Endothelial cell (in vitro differentiated cells): ENCODE measurements at regions not wholly inside any gene's neighbourhood (a gene's known extent, or its start where the extent isn't known, plus 50 kb on each side); places are given as distances from the start of the nearest gene placed in this dataset.

ENCODE experiments used
- DNase-seq: peaks from one replicate; pipeline ENCODE4 v3.0.0; 2021; ENCODE audit warnings: low spot score
- H3K27ac Mint-ChIP-seq: one replicate; pipeline ENCODE4 v1.8.0; 2021; ENCODE audit warnings: mixed read lengths, inconsistent platforms; ENCODE audit not compliant: unreplicated experiment
- H3K27me3 Mint-ChIP-seq: one replicate; pipeline ENCODE4 v1.8.0; 2021; ENCODE audit warnings: mild to moderate bottlenecking, moderate library complexity, mixed read lengths, inconsistent platforms; ENCODE audit not compliant: unreplicated experiment
- H3K36me3 Mint-ChIP-seq: one replicate; pipeline ENCODE4 v1.8.0; 2021; ENCODE audit warnings: mild to moderate bottlenecking, low read depth, mixed read lengths, inconsistent platforms; ENCODE audit not compliant: unreplicated experiment
- H3K4me1 Mint-ChIP-seq: one replicate; pipeline ENCODE4 v1.8.0; 2021; ENCODE audit warnings: mild to moderate bottlenecking, mixed read lengths, inconsistent platforms; ENCODE audit not compliant: unreplicated experiment
- H3K4me3 Mint-ChIP-seq: one replicate; pipeline ENCODE4 v1.8.0; 2021; ENCODE audit warnings: mild to moderate bottlenecking, mixed read lengths, inconsistent platforms; ENCODE audit not compliant: unreplicated experiment
- H3K9me3 Mint-ChIP-seq: one replicate; pipeline ENCODE4 v1.8.0; 2021; ENCODE audit warnings: mixed read lengths, inconsistent platforms; ENCODE audit not compliant: unreplicated experiment
- TF ChIP-seq, protein P1 (sequence below): fragments of 200-600 bp; sonication (generic); IDR thresholded peaks from one replicate; pipeline ENCODE4 v1.5.0; 2021; ENCODE audit warnings: antibody characterized with exemption; ENCODE audit not compliant: unreplicated experiment

GRCh38 chr11:62067741-62068140 is 56.1 kb upstream of the INCENP start:
- Mint-ChIP-seq H3K27me3 (peaks cover 4% of the 10 kb centered on the region), H3K36me3 (no peaks in the 10 kb centered on the region), H3K27ac (no peak overlapping the region)

GRCh38 chr11:62064221-62064620 is 59.6 kb upstream of the INCENP start:
- Mint-ChIP-seq H3K27ac (no peak overlapping the region), H3K4me1 (peaks cover under 1% of the 10 kb centered on the region), H3K27me3 (peaks cover 4% of the 10 kb centered on the region), H3K36me3 (no peaks in the 10 kb centered on the region), H3K9me3 (no peaks in the 10 kb centered on the region), H3K4me3 (no peak overlapping the region)
- TF ChIP-seq, protein P1, sequence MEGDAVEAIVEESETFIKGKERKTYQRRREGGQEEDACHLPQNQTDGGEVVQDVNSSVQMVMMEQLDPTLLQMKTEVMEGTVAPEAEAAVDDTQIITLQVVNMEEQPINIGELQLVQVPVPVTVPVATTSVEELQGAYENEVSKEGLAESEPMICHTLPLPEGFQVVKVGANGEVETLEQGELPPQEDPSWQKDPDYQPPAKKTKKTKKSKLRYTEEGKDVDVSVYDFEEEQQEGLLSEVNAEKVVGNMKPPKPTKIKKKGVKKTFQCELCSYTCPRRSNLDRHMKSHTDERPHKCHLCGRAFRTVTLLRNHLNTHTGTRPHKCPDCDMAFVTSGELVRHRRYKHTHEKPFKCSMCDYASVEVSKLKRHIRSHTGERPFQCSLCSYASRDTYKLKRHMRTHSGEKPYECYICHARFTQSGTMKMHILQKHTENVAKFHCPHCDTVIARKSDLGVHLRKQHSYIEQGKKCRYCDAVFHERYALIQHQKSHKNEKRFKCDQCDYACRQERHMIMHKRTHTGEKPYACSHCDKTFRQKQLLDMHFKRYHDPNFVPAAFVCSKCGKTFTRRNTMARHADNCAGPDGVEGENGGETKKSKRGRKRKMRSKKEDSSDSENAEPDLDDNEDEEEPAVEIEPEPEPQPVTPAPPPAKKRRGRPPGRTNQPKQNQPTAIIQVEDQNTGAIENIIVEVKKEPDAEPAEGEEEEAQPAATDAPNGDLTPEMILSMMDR, result no peak
- no peak for DNase-seq

More at GRCh38 chr11:62067741-62068140, 56.1 kb upstream of the INCENP start:
- Mint-ChIP-seq H3K4me1 (peaks cover 10% of the 10 kb centered on the region), H3K4me3 (no peak overlapping the region), H3K9me3 (no peaks in the 10 kb centered on the region)
- TF ChIP-seq, protein P1, result no peak
- no peak for DNase-seq

- Mint-ChIP-seq H3K9me3 (no peaks in the 10 kb centered on the region), H3K36me3 (no peaks in the 10 kb centered on the region), H3K27me3 (peaks cover 5% of the 10 kb centered on the region), H3K4me1 (no peaks in the 10 kb centered on the region), H3K4me3 (no peak overlapping the region), H3K27ac (no peak overlapping the region)
- DNase-seq, result no peak
- TF ChIP-seq, protein P1, result no peak
Measured at GRCh38 chr11:62062223-62062861, 61.5 kb upstream of the INCENP start.

DNA sequence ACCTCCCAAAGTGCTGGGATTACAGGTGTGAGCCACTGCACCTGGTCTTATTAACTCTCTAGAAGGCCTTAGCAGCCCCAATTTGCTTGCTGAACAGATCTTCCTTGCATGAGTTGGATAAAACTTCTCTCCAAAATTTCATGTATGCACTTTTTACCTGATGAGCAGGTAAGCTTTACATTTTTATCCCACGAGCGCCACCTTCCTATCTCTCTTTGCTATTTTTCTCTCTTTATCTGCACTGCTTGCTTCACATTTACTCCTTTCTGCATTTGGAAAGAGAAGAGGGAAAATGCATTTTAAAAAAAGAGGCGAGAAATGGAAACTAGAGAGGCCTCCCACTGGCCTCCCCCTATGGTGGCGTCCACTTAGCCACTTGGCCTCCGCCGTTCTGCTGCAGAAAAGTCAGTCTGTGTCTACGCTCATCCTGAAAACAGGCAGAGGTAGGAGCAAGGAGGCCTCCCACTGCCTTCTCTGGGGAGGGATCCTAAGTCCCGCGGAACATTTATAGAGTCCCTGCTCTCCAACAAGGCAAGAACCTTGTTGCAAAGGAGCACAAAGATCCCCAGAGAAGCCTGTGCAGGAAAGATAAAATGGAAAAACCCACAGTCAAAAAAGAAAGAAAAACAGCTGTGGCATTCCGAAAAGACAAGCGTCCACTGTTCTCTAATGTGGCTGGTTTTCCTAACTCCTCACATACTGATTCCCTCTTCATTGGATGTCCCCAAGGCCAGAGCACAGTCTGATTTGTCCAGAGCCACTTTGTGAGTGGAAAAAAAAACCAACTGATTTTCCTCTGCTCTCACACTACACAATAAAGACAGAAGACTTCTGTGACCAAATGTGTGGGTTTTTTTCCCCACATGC is 62.2 kb upstream of the INCENP start:
- Mint-ChIP-seq H3K27ac (no peak overlapping the region), H3K4me3 (no peak overlapping the region), H3K27me3 (peaks cover 5% of the 10 kb centered on the region), H3K9me3 (no peaks in the 10 kb centered on the region), H3K4me1 (no peaks in the 10 kb centered on the region), H3K36me3 (no peaks in the 10 kb centered on the region)
- DNase-seq, result no peak
- TF ChIP-seq, protein P1, result no peak

GRCh38 chr11:62057069-62057468 is 66.7 kb upstream of the INCENP start:
- TF ChIP-seq, protein P1, result no peak
- H3K27ac Mint-ChIP-seq, result no peak overlapping the region

More at GRCh38 chr11:62057069-62057468, 66.7 kb upstream of the INCENP start:
- H3K4me1 Mint-ChIP-seq, result no peaks in the 10 kb centered on the region
- H3K36me3 Mint-ChIP-seq, result no peaks in the 10 kb centered on the region
- H3K4me3 Mint-ChIP-seq, result no peak overlapping the region
- no peak for DNase-seq
- H3K9me3 Mint-ChIP-seq, result no peaks in the 10 kb centered on the region
- H3K27me3 Mint-ChIP-seq, result peaks cover 3% of the 10 kb centered on the region
